ENCODE measurements at regions not wholly inside any gene's neighbourhood (a gene's known extent, or its start where the extent isn't known, plus 50 kb on each side); places are given as distances from the start of the nearest gene placed in this dataset.

DNA sequence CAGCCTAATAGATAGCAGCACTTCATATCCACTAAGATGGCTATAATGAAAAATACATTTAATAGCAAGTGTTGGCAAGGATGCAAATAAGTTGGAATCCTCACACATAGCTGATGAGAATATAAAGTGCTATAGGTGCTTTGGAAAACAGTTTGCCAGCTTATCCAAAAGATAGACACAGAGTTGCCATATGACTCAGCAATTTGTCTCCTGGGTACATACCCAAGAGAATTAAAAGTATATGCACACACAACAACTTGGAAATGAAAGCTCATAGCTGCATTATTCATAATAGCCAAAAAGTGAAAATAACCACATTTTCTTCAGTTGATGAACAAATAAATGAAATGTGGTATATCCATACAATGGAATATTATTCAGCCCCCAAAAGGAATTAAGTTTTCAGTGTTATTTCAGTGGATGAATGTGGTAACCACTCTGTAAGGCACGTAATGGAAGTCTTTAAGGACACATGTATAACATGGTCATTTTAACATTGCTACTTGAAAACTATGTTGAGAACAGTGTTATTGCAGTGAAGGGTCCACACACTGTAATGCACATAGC, 320.9 kb upstream of the ADGRL3 start:
- no peak for TF ChIP-seq FOXP2 (optimal IDR thresholded peaks at IDR 0.05; ENCODE audit: borderline replicate concordance, extremely low read depth, extremely low read length, insufficient read depth)
- TF ChIP-seq TAF1 (IDR thresholded peaks at IDR 0.05; ENCODE audit: borderline replicate concordance, insufficient read depth, low read length) = no peak
- no peak for TF ChIP-seq SIN3A (IDR thresholded peaks at IDR 0.05; ENCODE audit: borderline replicate concordance, insufficient read depth, low read length)
- no peak for TF ChIP-seq POLR2AphosphoS5 (IDR thresholded peaks at IDR 0.05; ENCODE audit: low read depth, low read length)
- TF ChIP-seq, protein P1, sequence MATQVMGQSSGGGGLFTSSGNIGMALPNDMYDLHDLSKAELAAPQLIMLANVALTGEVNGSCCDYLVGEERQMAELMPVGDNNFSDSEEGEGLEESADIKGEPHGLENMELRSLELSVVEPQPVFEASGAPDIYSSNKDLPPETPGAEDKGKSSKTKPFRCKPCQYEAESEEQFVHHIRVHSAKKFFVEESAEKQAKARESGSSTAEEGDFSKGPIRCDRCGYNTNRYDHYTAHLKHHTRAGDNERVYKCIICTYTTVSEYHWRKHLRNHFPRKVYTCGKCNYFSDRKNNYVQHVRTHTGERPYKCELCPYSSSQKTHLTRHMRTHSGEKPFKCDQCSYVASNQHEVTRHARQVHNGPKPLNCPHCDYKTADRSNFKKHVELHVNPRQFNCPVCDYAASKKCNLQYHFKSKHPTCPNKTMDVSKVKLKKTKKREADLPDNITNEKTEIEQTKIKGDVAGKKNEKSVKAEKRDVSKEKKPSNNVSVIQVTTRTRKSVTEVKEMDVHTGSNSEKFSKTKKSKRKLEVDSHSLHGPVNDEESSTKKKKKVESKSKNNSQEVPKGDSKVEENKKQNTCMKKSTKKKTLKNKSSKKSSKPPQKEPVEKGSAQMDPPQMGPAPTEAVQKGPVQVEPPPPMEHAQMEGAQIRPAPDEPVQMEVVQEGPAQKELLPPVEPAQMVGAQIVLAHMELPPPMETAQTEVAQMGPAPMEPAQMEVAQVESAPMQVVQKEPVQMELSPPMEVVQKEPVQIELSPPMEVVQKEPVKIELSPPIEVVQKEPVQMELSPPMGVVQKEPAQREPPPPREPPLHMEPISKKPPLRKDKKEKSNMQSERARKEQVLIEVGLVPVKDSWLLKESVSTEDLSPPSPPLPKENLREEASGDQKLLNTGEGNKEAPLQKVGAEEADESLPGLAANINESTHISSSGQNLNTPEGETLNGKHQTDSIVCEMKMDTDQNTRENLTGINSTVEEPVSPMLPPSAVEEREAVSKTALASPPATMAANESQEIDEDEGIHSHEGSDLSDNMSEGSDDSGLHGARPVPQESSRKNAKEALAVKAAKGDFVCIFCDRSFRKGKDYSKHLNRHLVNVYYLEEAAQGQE (IDR thresholded peaks at IDR 0.05; ENCODE audit: insufficient read depth in 1 of 2, low read depth in 2 of 2, low read length in 2 of 2) = no peak

DNA sequence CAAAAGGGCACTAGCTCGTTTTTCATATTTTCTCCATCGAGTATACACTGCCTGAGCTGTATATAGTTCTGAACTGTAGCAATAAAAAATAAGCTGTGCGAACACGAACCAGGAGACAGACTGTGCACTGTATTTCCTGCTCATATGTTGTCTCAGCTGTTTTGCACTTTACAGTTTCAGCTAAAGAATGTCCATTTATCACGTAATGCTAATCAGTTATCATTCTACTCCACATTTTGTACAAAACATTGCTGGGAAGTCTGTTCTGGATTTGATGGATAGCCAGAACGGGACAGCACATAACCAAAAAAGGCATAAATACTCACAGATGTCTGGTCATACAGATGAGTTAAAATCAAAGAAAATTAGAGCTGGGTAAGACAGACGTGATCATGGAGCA, 315.5 kb upstream of the ADGRL3 start:
- TF ChIP-seq FOXP2 (optimal IDR thresholded peaks at IDR 0.05; ENCODE audit: borderline replicate concordance, extremely low read depth, extremely low read length, insufficient read depth) = no peak
- TF ChIP-seq SIN3A (IDR thresholded peaks at IDR 0.05; ENCODE audit: borderline replicate concordance, insufficient read depth, low read length) = no peak
- TF ChIP-seq POLR2AphosphoS5 (IDR thresholded peaks at IDR 0.05; ENCODE audit: low read depth, low read length) = no peak
- TF ChIP-seq TAF1 (IDR thresholded peaks at IDR 0.05; ENCODE audit: borderline replicate concordance, insufficient read depth, low read length) = no peak
- TF ChIP-seq, protein P1 (IDR thresholded peaks at IDR 0.05; ENCODE audit: insufficient read depth in 1 of 2, low read depth in 2 of 2, low read length in 2 of 2) = no peak

DNA sequence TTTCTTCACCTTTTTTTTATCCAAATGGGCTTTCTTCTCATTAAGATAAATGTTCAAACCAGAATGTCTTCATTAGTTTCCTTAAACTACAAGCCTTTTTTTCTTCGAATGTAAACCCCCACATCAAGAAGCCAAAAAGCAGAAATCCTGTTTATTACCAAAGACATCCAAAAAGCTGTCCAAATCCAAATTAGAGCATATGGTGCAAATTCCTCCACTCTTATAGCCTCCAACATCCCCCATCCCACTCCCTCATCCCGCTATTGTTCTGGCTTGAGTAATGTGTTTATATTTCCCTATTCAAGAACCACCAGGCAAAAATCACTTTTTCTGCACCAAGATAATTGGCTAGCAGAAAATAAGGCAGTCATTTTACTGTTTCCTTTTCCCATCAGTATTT, 315.1 kb upstream of the ADGRL3 start:
- no peak for TF ChIP-seq FOXP2 (optimal IDR thresholded peaks at IDR 0.05; ENCODE audit: borderline replicate concordance, extremely low read depth, extremely low read length, insufficient read depth)
- TF ChIP-seq TAF1 (IDR thresholded peaks at IDR 0.05; ENCODE audit: borderline replicate concordance, insufficient read depth, low read length) = no peak
- TF ChIP-seq, protein P1 (IDR thresholded peaks at IDR 0.05; ENCODE audit: insufficient read depth in 1 of 2, low read depth in 2 of 2, low read length in 2 of 2) = no peak
- TF ChIP-seq POLR2AphosphoS5 (IDR thresholded peaks at IDR 0.05; ENCODE audit: low read depth, low read length) = no peak
- TF ChIP-seq SIN3A (IDR thresholded peaks at IDR 0.05; ENCODE audit: borderline replicate concordance, insufficient read depth, low read length) = no peak

DNA sequence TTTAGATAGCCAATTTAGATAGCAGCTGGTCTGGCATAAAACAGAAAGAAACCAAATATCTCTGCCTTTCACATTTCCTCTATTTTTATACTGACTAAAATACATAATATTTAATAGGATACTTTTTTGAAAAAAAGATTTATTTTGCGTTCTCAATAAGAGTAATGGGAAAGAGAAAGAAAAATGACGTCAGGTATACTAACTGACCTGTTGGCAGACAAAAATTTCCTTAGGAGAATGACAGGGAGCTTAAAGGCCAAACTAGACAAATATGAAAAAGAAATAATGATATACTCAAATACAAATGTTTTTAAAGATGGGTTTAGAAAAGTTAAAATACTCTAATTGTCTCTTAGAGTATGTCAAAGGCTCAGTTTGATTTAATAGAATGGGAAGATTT, 309.4 kb upstream of the ADGRL3 start:
- TF ChIP-seq TAF1 (IDR thresholded peaks at IDR 0.05; ENCODE audit: borderline replicate concordance, insufficient read depth, low read length) (no peak), FOXP2 (optimal IDR thresholded peaks at IDR 0.05; ENCODE audit: borderline replicate concordance, extremely low read depth, extremely low read length, insufficient read depth) (no peak), SIN3A (IDR thresholded peaks at IDR 0.05; ENCODE audit: borderline replicate concordance, insufficient read depth, low read length) (no peak), POLR2AphosphoS5 (IDR thresholded peaks at IDR 0.05; ENCODE audit: low read depth, low read length) (no peak)
- TF ChIP-seq, protein P1 (IDR thresholded peaks at IDR 0.05; ENCODE audit: insufficient read depth in 1 of 2, low read depth in 2 of 2, low read length in 2 of 2) = no peak

Data from PFSK-1 (cell line).